GM18861 (cell line): ENCODE measurements at regions not wholly inside any gene's neighbourhood (a gene's known extent, or its start where the extent isn't known, plus 50 kb on each side); places are given as distances from the start of the nearest gene placed in this dataset.
"Not testable (repeated sequence)": the region's sequence is repeated elsewhere in the genome, so short reads cannot be mapped to it uniquely, and the experiment has no call there.

Experiments
- ATAC-seq: cut with Tn5 transposase; IDR thresholded peaks from one replicate; pipeline ENCODE4 v1.9.1; 2021; ENCODE audit not compliant: unreplicated experiment

DNA sequence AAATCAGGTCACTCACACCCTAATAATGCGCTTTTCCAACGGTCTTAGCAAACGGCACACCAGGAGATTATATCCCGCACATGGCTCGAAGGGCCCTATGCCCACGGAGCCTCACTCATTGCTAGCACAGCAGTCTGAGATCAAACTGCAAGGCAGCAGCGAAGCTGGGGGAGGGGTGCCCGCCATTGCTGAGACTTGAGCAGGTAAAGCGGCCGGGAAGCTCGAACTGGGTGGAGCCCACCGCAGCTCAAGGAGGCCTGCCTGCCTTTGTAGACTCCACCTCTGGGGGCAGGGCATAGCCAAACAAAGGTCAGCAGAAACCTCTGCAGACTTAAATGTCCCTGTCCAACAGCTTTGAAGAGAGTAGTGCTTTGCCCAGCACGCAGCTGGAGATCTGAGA, 432.4 kb upstream of the ADAMTS9 start:
- not testable (repeated sequence) for ATAC-seq

DNA sequence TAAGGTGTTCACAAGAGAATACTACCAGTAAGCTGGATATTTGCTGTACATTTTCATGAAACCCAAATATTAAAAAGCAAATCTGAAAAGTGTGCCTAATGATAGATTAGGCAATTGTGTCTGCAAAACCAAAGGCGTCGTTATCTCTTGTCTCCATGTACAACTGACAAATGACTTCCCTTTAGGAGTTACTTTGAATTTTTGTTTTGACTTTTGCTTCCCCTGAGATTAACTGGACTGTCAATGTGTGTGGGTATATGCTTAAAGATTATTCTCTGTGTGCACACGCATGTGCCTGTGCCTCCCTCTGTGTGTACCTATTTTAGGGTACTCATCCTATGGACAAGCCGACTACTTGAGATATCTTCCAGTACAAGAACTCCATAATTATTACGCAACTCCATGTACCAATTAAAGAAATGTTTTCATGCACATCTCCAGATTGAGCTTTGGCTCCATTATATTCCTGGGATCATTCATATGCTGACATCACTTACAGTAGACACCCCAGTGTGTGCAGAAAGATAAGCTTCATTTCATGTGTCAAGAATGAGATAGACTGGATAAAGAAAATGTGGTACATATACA, 431.2 kb upstream of the ADAMTS9 start:
- no peak for ATAC-seq

DNA sequence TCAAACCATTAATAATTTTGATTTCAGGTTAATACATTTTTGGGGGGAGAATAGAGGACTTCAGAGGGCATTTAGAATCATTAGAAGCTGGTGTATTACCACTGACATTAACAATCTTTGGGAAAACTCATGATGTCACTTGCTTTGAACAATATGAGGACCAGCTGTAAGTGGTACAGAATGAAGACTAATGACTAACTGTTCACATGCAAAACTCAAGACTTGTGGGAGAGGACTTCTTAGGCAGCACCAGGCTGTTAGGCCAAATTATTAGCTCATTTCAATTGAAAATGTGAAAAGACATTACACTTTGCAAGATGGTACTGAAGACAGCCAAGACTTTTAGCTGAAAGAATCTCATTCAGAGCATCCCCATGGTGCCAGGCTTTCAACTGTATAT, 426.2 kb upstream of the ADAMTS9 start:
- ATAC-seq = no peak

DNA sequence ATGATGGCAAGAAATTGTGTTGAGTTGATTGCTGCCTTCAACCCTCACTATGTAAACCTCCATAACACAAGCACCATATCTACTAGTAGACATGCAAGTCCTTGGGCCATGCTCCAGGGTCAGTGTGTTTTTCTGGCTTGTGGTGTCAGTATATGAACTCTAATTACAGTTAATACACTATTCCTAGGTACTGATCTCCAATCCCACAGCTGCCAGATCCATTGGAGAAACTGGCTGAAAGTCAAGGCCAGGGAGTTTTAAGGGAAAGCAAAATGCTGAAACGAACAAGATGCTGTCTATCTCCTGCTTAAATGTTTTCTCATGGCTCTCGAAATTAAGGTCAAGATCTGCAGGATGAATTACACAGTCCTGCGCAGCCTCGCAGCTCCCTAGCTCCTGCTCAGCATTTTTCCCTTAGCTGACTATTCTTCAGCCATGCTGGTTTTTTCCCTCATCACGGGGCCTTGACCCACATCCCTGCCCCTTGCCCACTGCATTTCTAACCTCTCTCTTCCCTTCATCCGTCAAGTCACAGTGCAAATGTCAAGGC, 425.0 kb upstream of the ADAMTS9 start:
- ATAC-seq = no peak

DNA sequence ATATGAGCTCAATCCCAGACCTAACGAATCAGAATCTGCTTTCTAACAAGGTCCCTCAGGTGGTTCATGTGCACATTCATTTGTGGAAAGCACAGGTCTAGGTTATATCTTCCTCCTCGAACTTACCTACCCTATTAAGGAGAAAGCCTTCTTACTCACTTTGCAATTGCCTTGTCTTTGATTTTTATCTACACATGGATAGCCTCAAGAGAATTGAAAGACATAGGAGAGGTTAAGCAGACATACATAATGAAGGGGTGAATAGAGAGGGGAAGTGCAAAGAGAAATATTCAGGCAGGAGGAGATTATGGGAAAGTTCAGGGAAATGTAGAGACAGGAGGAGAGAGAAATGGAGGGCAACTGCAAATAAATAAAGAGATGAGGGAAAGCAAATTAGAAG, 422.9 kb upstream of the ADAMTS9 start:
- no peak for ATAC-seq

DNA sequence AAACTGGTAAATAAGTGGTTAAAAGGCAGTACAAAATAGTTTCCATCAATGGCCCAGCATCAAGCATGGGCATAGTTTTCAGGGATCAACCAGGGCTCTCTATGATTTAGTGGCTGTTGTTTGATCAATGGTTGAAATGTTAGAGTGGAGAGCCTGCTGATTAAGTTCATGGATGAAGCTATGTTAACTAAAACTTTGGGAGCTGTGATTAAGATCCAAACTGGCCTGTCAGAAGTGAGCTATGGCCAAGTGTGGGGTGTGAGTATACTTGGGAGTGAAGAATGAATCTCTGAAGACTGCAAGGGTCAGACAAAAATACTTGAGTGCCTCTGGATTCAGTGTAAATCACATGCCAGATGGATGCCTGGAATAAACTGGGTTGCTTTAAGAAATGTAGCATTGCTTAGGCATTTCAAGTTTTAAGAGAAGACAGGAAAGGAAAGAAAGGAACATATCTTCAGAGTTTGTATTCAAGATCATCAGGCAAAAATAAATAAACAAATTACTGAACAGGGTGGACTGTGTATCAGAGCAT, 422.2 kb upstream of the ADAMTS9 start:
- ATAC-seq = no peak

DNA sequence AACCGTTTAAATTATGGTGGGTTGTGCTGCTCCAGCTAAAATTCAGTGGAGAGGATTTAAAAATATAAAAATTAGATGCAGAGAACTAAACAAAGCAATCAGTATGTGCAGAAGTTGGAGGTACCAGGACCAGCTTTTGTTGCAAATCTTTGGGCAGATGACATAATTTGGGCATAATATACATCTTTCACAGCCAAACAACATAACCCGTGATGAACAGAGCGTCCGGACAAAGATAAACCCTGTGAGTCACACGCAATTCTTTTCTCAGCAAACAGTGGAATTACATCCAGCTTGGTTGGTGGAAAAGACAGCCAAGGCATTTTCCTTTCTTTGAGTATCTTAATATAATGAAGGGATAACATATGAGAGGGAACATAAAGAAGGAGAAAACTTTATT, 419.4 kb upstream of the ADAMTS9 start:
- ATAC-seq = no peak

DNA sequence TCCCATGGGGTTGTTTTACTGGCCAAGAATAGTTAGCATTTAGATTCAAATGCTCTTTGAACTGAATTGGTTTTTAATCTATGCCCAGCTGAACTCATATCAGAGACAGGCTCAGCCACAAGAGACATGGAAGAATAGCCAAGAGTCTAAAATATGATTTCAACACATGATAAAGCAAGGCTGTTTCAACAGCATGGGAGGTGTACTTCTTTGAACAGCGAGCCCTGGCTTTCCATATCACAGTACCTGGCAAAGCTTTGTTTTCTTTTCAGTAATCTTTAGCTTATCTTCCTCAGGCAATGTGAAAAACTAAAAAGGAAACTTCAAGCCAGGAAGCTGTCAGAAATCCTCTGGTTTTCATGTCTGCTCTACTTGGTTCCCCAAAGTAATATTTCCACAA, 413.6 kb upstream of the ADAMTS9 start:
- no peak for ATAC-seq

DNA sequence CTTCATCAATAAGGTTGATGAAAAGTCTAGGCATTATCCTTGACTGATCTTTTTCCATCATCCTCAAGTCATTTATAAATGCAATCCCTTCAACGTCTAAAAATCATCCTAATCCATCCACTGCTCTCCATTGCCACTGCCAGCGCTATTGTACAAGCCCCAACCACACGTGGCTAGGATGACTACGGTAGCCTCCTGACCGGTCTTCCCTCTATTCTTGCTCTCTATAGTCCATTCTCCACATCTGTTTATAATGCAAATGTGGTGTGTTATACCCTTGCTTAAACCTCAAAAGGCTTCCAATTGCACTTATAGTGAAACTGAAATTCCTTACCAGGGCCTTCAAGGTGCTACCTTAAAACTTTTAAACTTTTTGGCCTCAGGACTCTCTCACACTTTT, 410.6 kb upstream of the ADAMTS9 start:
- no peak for ATAC-seq

DNA sequence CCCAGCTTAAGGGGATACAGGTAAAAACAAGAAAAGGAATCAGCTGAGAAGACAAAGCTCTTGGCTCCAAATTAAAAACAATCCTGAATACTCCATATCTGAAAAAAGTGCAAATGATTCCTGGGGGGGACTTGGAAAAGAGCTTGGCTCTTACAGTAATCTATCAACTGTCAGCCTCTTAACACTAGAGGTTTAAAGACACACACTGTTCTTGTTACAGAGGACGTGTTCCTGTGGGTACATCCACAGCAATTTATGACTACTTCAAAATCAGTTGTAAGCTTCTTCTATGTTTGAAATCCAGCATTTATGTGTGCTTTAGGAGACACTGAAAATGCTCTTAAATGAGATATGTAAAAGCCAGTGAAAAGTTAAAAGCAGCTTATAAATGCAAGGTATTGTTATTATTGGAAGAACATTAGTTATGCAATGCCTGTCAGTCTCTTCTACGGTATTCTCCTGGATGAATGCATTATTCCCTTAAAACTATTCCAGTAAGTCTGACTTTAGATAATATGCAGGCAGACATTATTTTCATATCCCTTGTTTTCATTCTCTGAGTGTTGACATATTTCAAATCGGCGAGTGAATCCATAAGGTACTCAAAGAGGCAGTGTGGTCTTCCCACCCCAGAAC, 408.4 kb upstream of the ADAMTS9 start:
- ATAC-seq = no peak

DNA sequence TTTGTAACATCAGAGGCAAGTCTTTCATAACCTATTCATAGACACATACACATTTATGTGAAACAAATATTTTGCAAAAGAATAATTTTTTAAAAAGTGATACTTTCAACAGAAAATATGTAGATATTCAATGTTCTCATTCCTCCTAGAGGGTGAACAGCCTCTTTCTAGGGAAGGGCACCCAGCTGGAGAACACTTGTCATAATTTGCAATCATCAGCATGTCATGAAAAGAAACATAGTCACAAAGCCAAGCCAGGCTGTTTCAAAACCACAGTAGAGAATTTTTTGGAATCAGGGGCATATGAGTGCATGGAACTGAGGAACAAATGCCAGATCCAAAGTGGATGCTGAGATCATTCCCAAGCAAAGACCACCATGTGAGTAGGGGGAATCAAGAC, 406.9 kb upstream of the ADAMTS9 start:
- no peak for ATAC-seq

DNA sequence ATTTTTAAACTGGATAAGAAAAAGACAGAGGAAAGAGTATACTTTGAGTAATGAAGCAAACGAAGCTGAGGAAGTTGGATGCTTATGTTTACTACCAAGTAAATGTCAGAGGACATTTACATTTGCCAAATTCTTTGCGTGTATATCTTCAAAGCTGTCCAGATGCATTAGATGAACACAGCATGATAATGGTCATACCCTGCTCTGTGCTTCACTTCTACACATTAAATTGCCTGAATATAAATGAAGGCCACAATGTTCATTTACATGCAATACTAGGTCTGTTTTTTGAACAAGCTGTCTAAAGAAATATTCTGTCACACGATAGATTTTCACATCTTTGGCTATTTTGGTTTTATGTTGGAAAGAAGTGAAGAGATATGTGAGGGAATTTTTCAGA, 405.8 kb upstream of the ADAMTS9 start:
- ATAC-seq = no peak

DNA sequence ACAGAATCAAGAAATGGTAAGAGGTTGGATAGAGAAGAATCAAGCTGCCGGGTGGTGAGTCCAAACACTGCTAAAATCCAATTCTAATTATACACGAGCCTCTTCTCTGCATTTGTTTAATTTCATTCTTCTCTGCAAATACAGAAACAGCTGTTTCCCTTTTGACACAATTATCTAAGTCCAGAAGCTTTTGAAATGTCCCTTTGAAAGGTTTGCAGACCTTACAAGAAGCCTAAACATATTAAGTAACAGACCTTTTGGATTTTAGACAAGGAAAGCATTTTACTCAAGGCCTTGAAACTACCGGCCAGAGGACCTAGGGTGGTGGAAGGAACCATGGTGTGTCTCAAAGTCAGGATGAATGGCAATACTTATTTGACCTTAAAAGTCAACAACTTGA, 403.8 kb upstream of the ADAMTS9 start:
- no peak for ATAC-seq

DNA sequence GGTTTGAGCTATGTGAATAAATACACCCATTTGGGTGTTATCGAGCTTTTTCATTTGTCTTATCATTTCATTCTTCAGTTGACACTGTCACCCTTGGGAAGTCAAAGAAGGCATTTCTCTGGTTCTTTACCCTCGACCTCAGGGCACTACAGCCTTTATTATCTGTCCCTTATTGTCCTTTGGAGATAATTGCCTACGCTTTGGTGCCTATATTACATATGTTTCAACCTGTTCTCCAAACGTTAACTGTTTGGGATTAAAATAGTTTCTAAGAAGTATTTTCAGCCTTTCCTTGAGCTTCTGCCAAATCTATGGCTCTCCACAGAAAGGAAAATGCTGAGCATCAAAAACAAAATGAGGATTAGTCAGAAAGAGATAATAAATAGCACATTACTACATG, 395.4 kb upstream of the ADAMTS9 start:
- ATAC-seq = no peak

DNA sequence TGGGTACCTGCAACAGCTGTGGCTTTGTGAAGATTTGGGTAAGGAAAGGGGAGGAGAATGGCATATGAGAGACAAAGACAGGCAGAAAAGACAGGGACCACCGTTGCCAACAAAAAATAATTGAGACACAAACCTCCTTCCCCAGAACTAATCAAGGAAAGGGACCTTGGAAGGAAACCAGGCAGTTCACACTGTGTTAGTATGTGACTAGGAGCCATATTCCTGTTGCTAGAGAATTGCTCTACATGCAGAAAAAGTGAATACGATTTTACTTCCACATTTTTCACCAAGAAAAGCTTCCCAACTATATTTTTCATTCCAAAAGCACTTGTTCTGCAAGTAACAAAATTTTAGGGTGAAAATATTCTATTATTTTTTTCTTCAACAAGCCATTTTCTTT, 393.7 kb upstream of the ADAMTS9 start:
- ATAC-seq = no peak

DNA sequence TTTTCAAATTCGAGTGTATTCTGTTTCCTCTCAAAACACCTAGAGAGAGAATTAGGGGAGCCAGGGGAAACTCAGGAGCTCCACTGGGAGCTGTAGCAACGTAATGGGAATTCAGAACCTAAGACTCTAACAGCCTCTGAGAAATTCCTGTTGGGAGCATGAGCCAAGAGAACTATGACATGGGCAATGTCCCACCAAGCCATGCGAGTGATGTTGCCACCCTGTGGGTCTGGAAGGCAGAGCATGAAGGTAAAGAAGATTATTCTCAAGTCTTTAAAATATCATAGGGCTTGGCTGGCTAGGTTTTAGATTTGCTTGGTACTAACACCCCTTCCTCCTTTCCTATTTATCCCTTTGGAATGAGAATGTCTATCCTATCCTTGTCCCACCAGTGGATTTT, 392.6 kb upstream of the ADAMTS9 start:
- ATAC-seq = no peak

DNA sequence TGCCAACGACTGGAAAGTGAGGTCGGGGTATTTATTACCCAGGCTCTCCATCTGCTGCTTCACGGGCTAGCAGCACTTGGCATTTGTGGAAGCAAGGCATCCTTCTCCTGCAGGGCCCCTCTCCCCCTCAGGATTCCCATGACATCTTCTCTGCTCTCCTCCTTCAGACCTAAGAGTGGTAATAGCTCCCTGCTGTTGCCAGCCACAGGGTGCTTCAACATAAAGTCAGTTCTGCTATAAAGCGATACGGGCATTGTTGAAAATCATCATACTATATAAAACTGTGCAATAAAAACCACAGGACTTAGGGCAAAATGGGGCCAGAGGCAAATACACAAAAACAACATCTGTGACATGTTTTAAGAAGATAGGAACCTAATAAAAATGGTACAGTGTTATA, 391.8 kb upstream of the ADAMTS9 start:
- ATAC-seq = no peak

DNA sequence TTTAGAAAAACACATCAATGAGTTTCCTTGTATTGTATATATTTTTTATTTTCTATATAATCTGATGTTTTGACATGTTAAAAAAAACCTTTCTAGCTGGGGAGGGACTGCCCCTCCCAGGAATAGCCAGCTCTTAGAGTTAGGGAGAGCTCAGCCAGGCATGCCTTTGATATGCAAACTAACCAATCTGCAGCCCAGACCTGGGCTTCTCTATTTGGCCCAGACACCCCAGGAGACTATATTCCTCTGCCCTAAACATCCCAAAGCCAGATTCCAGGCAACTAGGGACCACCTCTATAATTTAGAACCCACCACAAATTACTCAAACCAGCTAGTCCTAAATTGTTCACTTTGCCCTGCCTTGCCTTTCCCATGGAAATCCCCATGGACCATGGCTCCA, 390.9 kb upstream of the ADAMTS9 start:
- no peak for ATAC-seq

DNA sequence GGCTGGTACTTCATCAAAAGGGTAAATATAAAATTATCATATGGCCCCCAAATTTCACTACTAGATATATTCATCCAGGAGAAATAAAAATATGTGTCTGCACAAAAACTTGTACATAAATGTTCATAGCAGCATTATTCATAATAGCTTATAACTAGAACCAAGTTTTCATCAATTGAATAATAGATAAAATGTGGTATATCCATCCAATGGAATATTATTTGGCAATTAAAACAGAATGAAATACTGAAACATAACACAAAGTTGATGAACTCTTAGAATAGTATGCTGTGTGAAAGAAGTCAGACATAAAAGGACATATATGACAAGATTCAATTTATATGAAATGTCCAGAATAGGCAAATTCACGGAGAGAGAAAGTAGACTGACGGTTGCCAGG, 389.3 kb upstream of the ADAMTS9 start:
- ATAC-seq = no peak

DNA sequence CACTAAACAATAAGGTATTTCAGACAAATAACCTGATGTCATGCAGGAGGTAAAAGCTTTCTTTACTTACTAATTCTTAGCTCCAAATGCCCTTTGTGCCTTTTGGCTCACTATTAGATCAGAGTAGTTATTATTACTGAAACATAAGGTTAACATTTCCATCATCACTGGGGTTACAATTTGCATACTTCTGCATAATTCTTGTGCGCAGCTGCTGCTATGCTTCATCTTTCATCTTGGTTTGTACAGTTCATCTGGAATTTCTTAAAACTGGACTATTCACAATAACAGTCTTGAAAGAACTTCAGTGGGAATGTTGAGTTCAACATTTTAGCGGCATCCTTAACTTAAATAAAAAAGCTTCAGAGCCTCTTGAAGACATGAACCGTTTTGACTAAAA, 383.2 kb upstream of the ADAMTS9 start:
- ATAC-seq = no peak

DNA sequence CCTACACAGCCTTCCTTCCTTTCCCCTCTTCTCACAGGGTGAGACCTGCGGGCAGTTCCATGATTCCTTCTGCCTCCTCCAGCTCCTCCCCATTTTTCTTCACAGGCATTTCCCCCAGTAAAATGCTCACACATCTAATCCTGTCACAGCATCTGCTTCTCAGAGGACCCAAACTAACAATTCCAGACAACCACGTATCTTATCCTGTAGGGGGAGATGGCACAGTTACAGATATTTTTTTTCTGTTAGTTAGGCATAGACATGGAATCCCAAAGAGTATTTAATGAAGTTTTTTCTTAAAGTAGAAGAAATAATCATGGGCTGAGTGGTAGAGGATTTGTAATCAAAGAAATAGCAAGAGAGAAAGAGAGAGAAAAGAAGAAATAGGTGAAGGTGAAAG, 373.1 kb upstream of the ADAMTS9 start:
- no peak for ATAC-seq

DNA sequence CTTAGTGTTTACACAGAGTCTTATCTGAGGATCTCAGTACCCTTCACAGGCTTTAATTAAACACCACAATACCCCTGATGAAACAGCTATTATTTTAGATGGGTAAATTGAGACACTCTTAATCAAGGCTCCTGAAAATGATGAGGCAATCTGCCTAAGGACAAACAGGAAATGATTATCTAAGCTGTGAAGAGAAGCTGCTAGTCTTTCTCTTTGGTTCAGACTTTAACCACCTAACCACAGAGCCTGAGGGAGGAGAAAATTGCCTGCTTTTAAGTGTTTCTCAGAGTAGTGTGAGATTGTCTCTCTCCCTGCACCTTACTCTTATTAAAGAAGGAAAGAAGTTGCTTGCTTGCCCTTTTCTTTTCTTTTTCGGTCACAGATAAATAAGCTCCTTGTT, 364.3 kb upstream of the ADAMTS9 start:
- no peak for ATAC-seq

DNA sequence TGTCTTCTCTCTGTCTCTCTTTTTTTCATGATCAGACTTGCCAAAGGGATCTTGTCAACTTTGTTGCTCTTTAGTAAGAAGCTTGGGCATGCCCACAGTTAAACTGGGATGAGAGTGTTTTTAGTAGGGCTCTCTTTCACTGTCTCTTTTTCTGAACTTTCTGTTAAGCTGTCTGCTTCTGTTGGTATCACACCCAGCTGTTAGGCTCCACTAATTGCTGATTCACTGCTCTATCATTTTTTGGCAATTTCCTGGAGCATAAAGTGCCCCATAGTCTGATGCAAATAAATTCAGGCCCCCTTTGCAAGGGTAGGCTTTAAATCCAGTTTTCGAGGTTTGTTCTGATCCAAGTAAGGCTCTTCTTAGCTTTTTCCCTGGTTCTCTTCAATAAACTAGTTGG, 360.4 kb upstream of the ADAMTS9 start:
- ATAC-seq = no peak
